Kidney epithelial cell (primary cell): ENCODE measurements at regions not wholly inside any gene's neighbourhood (a gene's known extent, or its start where the extent isn't known, plus 50 kb on each side); places are given as distances from the start of the nearest gene placed in this dataset.

Experiments used
- DNase-seq: peaks from one replicate; pipeline ENCODE4 v3.0.0-alpha.2; 2010; ENCODE audit warnings: low read depth
- H3K27me3 ChIP-seq: 2 replicates; pipeline ENCODE4 v1.6.0; 2011; ENCODE audit warnings: low read length; ENCODE audit not compliant: control insufficient read depth, insufficient read depth
- H3K36me3 ChIP-seq: 2 replicates; pipeline ENCODE4 v1.5.1; 2011; ENCODE audit warnings: low read length; ENCODE audit not compliant: control insufficient read depth, insufficient read depth
- H3K4me3 ChIP-seq: 2 replicates; pipeline ENCODE4 v1.5.1; 2011; ENCODE audit warnings: low read depth, mild to moderate bottlenecking, control low read depth, low read length
- CTCF ChIP-seq: IDR thresholded peaks from 2 replicates; pipeline ENCODE4 v1.5.1; 2011; ENCODE audit warnings: mild to moderate bottlenecking, moderate library complexity, low read length, control low read depth, inconsistent platforms; ENCODE audit not compliant: insufficient read depth, poor library complexity, severe bottlenecking

- no peaks in the 10 kb centered on the region for H3K27me3 ChIP-seq
- H3K4me3 ChIP-seq: no peak overlapping the region
- TF ChIP-seq CTCF: no peak
- no peak for DNase-seq
- no peaks in the 10 kb centered on the region for H3K36me3 ChIP-seq
These were observed 91.8 kb upstream of the KAZN start for GRCh38 chr1:14506471-14507255.

- Histone ChIP-seq H3K36me3 (no peaks in the 10 kb centered on the region), H3K27me3 (no peaks in the 10 kb centered on the region), H3K4me3 (no peak overlapping the region)
- no peak for TF ChIP-seq CTCF
- no peak for DNase-seq
These were observed 91.2 kb upstream of the KAZN start for GRCh38 chr1:14507262-14507661.

GRCh38 chr1:14508613-14509012 is 89.9 kb upstream of the KAZN start:
- H3K4me3 ChIP-seq: no peak overlapping the region
- no peak for TF ChIP-seq CTCF
- no peaks in the 10 kb centered on the region for H3K36me3 ChIP-seq
- DNase-seq: no peak
- no peaks in the 10 kb centered on the region for H3K27me3 ChIP-seq

- no peaks in the 10 kb centered on the region for H3K27me3 ChIP-seq
These were observed 87.3 kb upstream of the KAZN start for GRCh38 chr1:14511166-14511680.

GRCh38 chr1:14511796-14512585 is 86.5 kb upstream of the KAZN start:
- no peaks in the 10 kb centered on the region for H3K36me3 ChIP-seq
- TF ChIP-seq CTCF: no peak
- DNase-seq: no peak

More at GRCh38 chr1:14511166-14511680, 87.3 kb upstream of the KAZN start:
- H3K36me3 ChIP-seq: no peaks in the 10 kb centered on the region
- no peak for TF ChIP-seq CTCF
- no peak overlapping the region for H3K4me3 ChIP-seq
- no peak for DNase-seq

More at GRCh38 chr1:14511796-14512585, 86.5 kb upstream of the KAZN start:
- H3K27me3 ChIP-seq: no peaks in the 10 kb centered on the region
- no peak overlapping the region for H3K4me3 ChIP-seq
